HEK293T (cell line): ENCODE measurements at regions not wholly inside any gene's neighbourhood (a gene's known extent, or its start where the extent isn't known, plus 50 kb on each side); places are given as distances from the start of the nearest gene placed in this dataset.
A peak's percentile ranks its signal among the peaks of the same experiment; 100 is the strongest.

Experiments
- CTCF ChIA-PET: fragments of 350-600 bp; formaldehyde crosslinking; extraction: SDS; loops from one replicate; lab custom pipeline; 2021; ENCODE audit warnings: antibody characterized with exemption, inconsistent platforms; lab: Yijun Ruan, JAX
- POLR2A ChIA-PET: fragments of 350-600 bp; formaldehyde crosslinking; extraction: SDS; loops from one replicate; lab custom pipeline; 2020; ENCODE audit warnings: antibody characterized with exemption, inconsistent platforms; lab: Yijun Ruan, JAX
- DNase-seq: peaks from one replicate; pipeline ENCODE4 v3.0.0; 2012; ENCODE audit warnings: mixed read lengths; ENCODE audit errors: extremely low spot score
- ARNT ChIP-seq: fragments of 450-650 bp; IDR thresholded peaks from 2 replicates; pipeline ENCODE4 v1.6.1; 2017; ENCODE audit warnings: mild to moderate bottlenecking
- BHLHE40 ChIP-seq: fragments of 450-650 bp; IDR thresholded peaks from 2 replicates; pipeline ENCODE4 v1.6.1; 2016; ENCODE audit warnings: mild to moderate bottlenecking, moderate library complexity, borderline replicate concordance
- CTBP1 ChIP-seq: fragments of 450-650 bp; IDR thresholded peaks from 2 replicates; pipeline ENCODE4 v1.6.1; 2016; ENCODE audit warnings: borderline replicate concordance
- ELF4 ChIP-seq: fragments of 450-650 bp; IDR thresholded peaks from 2 replicates; pipeline ENCODE4 v1.6.1; 2017; ENCODE audit warnings: antibody characterized with exemption
- FOXA1 ChIP-seq: fragments of 450-650 bp; IDR thresholded peaks from 2 replicates; pipeline ENCODE4 v1.6.1; 2016; ENCODE audit warnings: mild to moderate bottlenecking
- FOXK2 ChIP-seq: fragments of 450-650 bp; IDR thresholded peaks from 2 replicates; pipeline ENCODE4 v1.6.1; 2016; ENCODE audit warnings: mild to moderate bottlenecking
- FOXM1 ChIP-seq: fragments of 450-650 bp; IDR thresholded peaks from 2 replicates; pipeline ENCODE4 v1.6.1; 2017; ENCODE audit warnings: mild to moderate bottlenecking, borderline replicate concordance
- HDGF ChIP-seq: fragments of 450-650 bp; IDR thresholded peaks from 2 replicates; pipeline ENCODE4 v1.6.1; 2017; ENCODE audit warnings: antibody characterized with exemption, borderline replicate concordance
- L3MBTL2 ChIP-seq: fragments of 450-650 bp; conservative IDR thresholded peaks from 2 replicates; pipeline ENCODE4 v1.6.1; 2016; ENCODE audit warnings: mild to moderate bottlenecking
- LEF1 ChIP-seq: fragments of 450-650 bp; IDR thresholded peaks from 2 replicates; pipeline ENCODE4 v1.6.1; 2017; ENCODE audit warnings: mild to moderate bottlenecking, borderline replicate concordance
- NFRKB ChIP-seq: fragments of 450-650 bp; IDR thresholded peaks from 2 replicates; pipeline ENCODE4 v1.6.1; 2016; ENCODE audit warnings: mild to moderate bottlenecking, moderate library complexity
- PKNOX1 ChIP-seq: fragments of 450-650 bp; IDR thresholded peaks from 2 replicates; pipeline ENCODE4 v1.6.1; 2016
- SP1 ChIP-seq: fragments of 450-650 bp; IDR thresholded peaks from 2 replicates; pipeline ENCODE4 v1.6.1; 2017
- SUZ12 ChIP-seq: fragments of 450-650 bp; IDR thresholded peaks from 2 replicates; pipeline ENCODE4 v1.6.1; 2016; ENCODE audit warnings: mild to moderate bottlenecking
- TARDBP ChIP-seq: fragments of 450-650 bp; IDR thresholded peaks from 2 replicates; pipeline ENCODE4 v1.6.1; 2016
- ZNF384 ChIP-seq: fragments of 450-650 bp; IDR thresholded peaks from 2 replicates; pipeline ENCODE4 v1.6.1; 2016

- no peak for DNase-seq
- ChIA-PET CTCF (interaction anchor here (0.6 to 2.6 kb wide), 10 partner anchors 10 to 118 kb away, joined by 3 to 12 read pairs (median 4); no protein-coding TSS in a partner anchor), POLR2A (interaction anchor here (0.8 to 2.0 kb wide), 4 partner anchors 10 to 178 kb away, joined by 3 to 8 read pairs (median 3); partner anchors contain the start of gene UACA)
- TF ChIP-seq PKNOX1 = no peak
- TF ChIP-seq FOXA1 = no peak
- TF ChIP-seq FOXK2 = no peak
- no peak for TF ChIP-seq CTBP1
- TF ChIP-seq HDGF = no peak
- no peak for TF ChIP-seq ELF4
- no peak for TF ChIP-seq L3MBTL2
- TF ChIP-seq ZNF384 = no peak
- no peak for TF ChIP-seq LEF1
- TF ChIP-seq ARNT = no peak
- TF ChIP-seq NFRKB = no peak
- TF ChIP-seq TARDBP = no peak
- TF ChIP-seq SP1 = no peak
- no peak for TF ChIP-seq SUZ12
- TF ChIP-seq BHLHE40 = no peak
- TF ChIP-seq FOXM1 = no peak
Observed at GRCh38 chr15:70585707-70586034, 177.7 kb downstream of the UACA start.

- TF ChIP-seq NFRKB (no peak), FOXA1 (no peak), LEF1 (peak; percentile 90), SUZ12 (no peak), ARNT (no peak), BHLHE40 (no peak), FOXK2 (no peak), FOXM1 (0 out of 2 replicates have a peak, but pooled peaks have one; percentile 29), TARDBP (no peak), CTBP1 (no peak), HDGF (no peak), ZNF384 (no peak), PKNOX1 (no peak)
- CTCF ChIA-PET = interaction anchor here (0.7 to 2.6 kb wide), 11 partner anchors 9 to 1616 kb away, joined by 3 to 12 read pairs (median 3); no protein-coding TSS in a partner anchor
- peak; percentile 83 for DNase-seq
- POLR2A ChIA-PET = interaction anchor here (0.8 to 2.0 kb wide), 6 partner anchors 9 to 178 kb away, joined by 3 to 8 read pairs (median 3); partner anchors contain the start of gene UACA
Observed at GRCh38 chr15:70584838-70585706, 178.3 kb downstream of the UACA start.

- no peak for TF ChIP-seq L3MBTL2
- no peak for TF ChIP-seq ZNF384
- no peak for TF ChIP-seq CTBP1
- no peak for TF ChIP-seq FOXK2
- TF ChIP-seq SUZ12 = no peak
- TF ChIP-seq ARNT = no peak
- TF ChIP-seq ELF4 = no peak
- TF ChIP-seq PKNOX1 = no peak
- no peak for TF ChIP-seq BHLHE40
- TF ChIP-seq FOXM1 = no peak
- TF ChIP-seq HDGF = no peak
- ChIA-PET POLR2A (interaction anchor here (1.0 to 2.0 kb wide), 5 partner anchors 9 to 92 kb away, joined by 3 to 8 read pairs (median 3); no protein-coding TSS in a partner anchor), CTCF (interaction anchor here (0.7 to 2.6 kb wide), 8 partner anchors 9 to 1617 kb away, joined by 3 to 12 read pairs (median 4); no protein-coding TSS in a partner anchor)
- no peak for DNase-seq
Observed at GRCh38 chr15:70584441-70584837, 178.9 kb downstream of the UACA start.

GRCh38 chr15:70583006-70583405, 180.4 kb downstream of the UACA start:
- no peak for DNase-seq
- ChIA-PET POLR2A (interaction anchor here (1.8 kb wide), 1 partner anchor 77 kb away, joined by 4 read pairs; no protein-coding TSS in a partner anchor), CTCF (interaction anchor here (0.6 kb wide), 1 partner anchor 401 kb away, joined by 5 read pairs; no protein-coding TSS in a partner anchor)
- TF ChIP-seq ARNT = no peak
- no peak for TF ChIP-seq HDGF
- no peak for TF ChIP-seq CTBP1
- no peak for TF ChIP-seq TARDBP
- no peak for TF ChIP-seq FOXK2
- TF ChIP-seq PKNOX1 = no peak
- no peak for TF ChIP-seq NFRKB
- TF ChIP-seq SUZ12 = no peak
- TF ChIP-seq ZNF384 = no peak
- no peak for TF ChIP-seq L3MBTL2
- no peak for TF ChIP-seq FOXA1
